Sigmoid colon (tissue), 4 donors: ENCODE measurements at regions not wholly inside any gene's neighbourhood (a gene's known extent, or its start where the extent isn't known, plus 50 kb on each side); places are given as distances from the start of the nearest gene placed in this dataset.

Experiments used
- EP300 ChIP-seq, 4 donors: sonication (generic); formaldehyde crosslinking; IDR thresholded peaks; one replicate each; pipeline ENCODE4 v1.6.1; 2017; ENCODE audit warnings: antibody characterized with exemption in 4 of 4
- POLR2A ChIP-seq, 2 donors: fragments of 450-650 bp; IDR thresholded peaks; one replicate each; pipeline ENCODE4 v1.6.1; 2016; ENCODE audit warnings: antibody characterized with exemption in 2 of 2, mild to moderate bottlenecking in 2 of 2, moderate library complexity in 2 of 2
- POLR2AphosphoS5 ChIP-seq, 4 donors: sonication (generic); formaldehyde crosslinking; IDR thresholded peaks; one replicate each; pipeline ENCODE4 v1.6.1; 2017; ENCODE audit warnings: antibody characterized with exemption in 4 of 4
- TF ChIP-seq, protein P1 (sequence below), 4 experiments: fragments of 450-650 bp in 3 of 4; fragments of 200-600 bp in 1 of 4; IDR thresholded peaks; one replicate each; pipeline ENCODE4 v1.5.1; 2016 to 2019; ENCODE audit warnings: antibody characterized with exemption in 4 of 4, mild to moderate bottlenecking in 3 of 4, moderate library complexity in 2 of 4

GRCh38 chr1:181359012-181359411, 124.3 kb upstream of the CACNA1E start:
- TF ChIP-seq EP300 (IDR thresholded peaks at IDR 0.05) (no peak), POLR2AphosphoS5 (IDR thresholded peaks at IDR 0.05) (no peak), POLR2A (IDR thresholded peaks at IDR 0.05) (no peak)
- TF ChIP-seq, protein P1, sequence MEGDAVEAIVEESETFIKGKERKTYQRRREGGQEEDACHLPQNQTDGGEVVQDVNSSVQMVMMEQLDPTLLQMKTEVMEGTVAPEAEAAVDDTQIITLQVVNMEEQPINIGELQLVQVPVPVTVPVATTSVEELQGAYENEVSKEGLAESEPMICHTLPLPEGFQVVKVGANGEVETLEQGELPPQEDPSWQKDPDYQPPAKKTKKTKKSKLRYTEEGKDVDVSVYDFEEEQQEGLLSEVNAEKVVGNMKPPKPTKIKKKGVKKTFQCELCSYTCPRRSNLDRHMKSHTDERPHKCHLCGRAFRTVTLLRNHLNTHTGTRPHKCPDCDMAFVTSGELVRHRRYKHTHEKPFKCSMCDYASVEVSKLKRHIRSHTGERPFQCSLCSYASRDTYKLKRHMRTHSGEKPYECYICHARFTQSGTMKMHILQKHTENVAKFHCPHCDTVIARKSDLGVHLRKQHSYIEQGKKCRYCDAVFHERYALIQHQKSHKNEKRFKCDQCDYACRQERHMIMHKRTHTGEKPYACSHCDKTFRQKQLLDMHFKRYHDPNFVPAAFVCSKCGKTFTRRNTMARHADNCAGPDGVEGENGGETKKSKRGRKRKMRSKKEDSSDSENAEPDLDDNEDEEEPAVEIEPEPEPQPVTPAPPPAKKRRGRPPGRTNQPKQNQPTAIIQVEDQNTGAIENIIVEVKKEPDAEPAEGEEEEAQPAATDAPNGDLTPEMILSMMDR (IDR thresholded peaks at IDR 0.05): no peak
